Body of pancreas (tissue), 4 donors: ENCODE measurements at regions not wholly inside any gene's neighbourhood (a gene's known extent, or its start where the extent isn't known, plus 50 kb on each side); places are given as distances from the start of the nearest gene placed in this dataset.

Experiments
- CTCF ChIP-seq, 7 experiments: fragments of 450-650 bp in 4 of 7; fragments of 200-600 bp in 3 of 7; sonication (generic) in 3 of 7; IDR thresholded peaks; one replicate each; pipeline ENCODE4 v1.5.1; 2016 to 2019; ENCODE audit warnings: antibody characterized with exemption in 7 of 7
- POLR2A ChIP-seq, 3 donors: fragments of 450-650 bp; IDR thresholded peaks; one replicate each; pipeline ENCODE4 v1.6.1; 2016; ENCODE audit warnings: antibody characterized with exemption in 3 of 3, mild to moderate bottlenecking in 2 of 3

GRCh38 chr18:40004246-40004645 lies 1950.8 kb upstream of the PIK3C3 start:
- TF ChIP-seq CTCF (IDR thresholded peaks at IDR 0.05) (no peak), POLR2A (IDR thresholded peaks at IDR 0.05) (no peak)
